Epithelial cell of esophagus (primary cell): ENCODE measurements at regions not wholly inside any gene's neighbourhood (a gene's known extent, or its start where the extent isn't known, plus 50 kb on each side); places are given as distances from the start of the nearest gene placed in this dataset.
"Not testable (repeated sequence)": the region's sequence is repeated elsewhere in the genome, so short reads cannot be mapped to it uniquely, and the experiment has no call there.

ENCODE experiments used
- DNase-seq: peaks from one replicate; pipeline ENCODE4 v3.0.0; 2010; ENCODE audit warnings: low read depth
- H3K4me3 ChIP-seq: 2 replicates; pipeline ENCODE4 v1.5.1; 2011; ENCODE audit warnings: mild to moderate bottlenecking, low read length, control low read depth
- CTCF ChIP-seq: IDR thresholded peaks from 2 replicates; pipeline ENCODE4 v1.5.1; 2011; ENCODE audit warnings: low read depth, mild to moderate bottlenecking, low read length, control low read depth, inconsistent platforms; ENCODE audit not compliant: insufficient read depth; ENCODE audit errors: missing control alignments

- TF ChIP-seq CTCF = no peak
- no peak overlapping the region for H3K4me3 ChIP-seq
- DNase-seq = no peak
Measured at GRCh38 chr9:96100385-96101300, 201.3 kb downstream of the HSD17B3 start.

- H3K4me3 ChIP-seq, DNase-seq: not testable (repeated sequence)
Measured at GRCh38 chr9:96090630-96091029, 211.3 kb downstream of the HSD17B3 start.

GRCh38 chr9:96089452-96090085, 212.4 kb downstream of the HSD17B3 start:
- no peak for DNase-seq
- no peak for TF ChIP-seq CTCF
- no peak overlapping the region for H3K4me3 ChIP-seq

- TF ChIP-seq CTCF = no peak
- no peak overlapping the region for H3K4me3 ChIP-seq
- DNase-seq = no peak
Measured at GRCh38 chr9:96088510-96088909, 213.0 kb downstream of the ERCC6L2 start.

GRCh38 chr9:96087669-96088299, 212.3 kb downstream of the ERCC6L2 start:
- no peak for DNase-seq
- TF ChIP-seq CTCF = no peak
- no peak overlapping the region for H3K4me3 ChIP-seq

GRCh38 chr9:96086936-96087571, 211.6 kb downstream of the ERCC6L2 start:
- no peak for TF ChIP-seq CTCF
- no peak overlapping the region for H3K4me3 ChIP-seq
- no peak for DNase-seq

- TF ChIP-seq CTCF = no peak
- DNase-seq = no peak
- no peak overlapping the region for H3K4me3 ChIP-seq
Measured at GRCh38 chr9:96085491-96086143, 210.1 kb downstream of the ERCC6L2 start.
